OCI-LY7 (cell line): ENCODE measurements at regions not wholly inside any gene's neighbourhood (a gene's known extent, or its start where the extent isn't known, plus 50 kb on each side); places are given as distances from the start of the nearest gene placed in this dataset.

Experiments
- BruUV-seq: library from RNA; stranded (reverse); fragments of 400-500 nt; replicated peaks from 2 replicates; lab custom pipeline; 2021; lab: Mats Ljungman, UMichigan
- CTCF ChIA-PET: fragments of 300-600 bp; sonication (Branson Sonifier 250); formaldehyde crosslinking; loops from one replicate; lab custom pipeline; 2022; ENCODE audit warnings: antibody characterized with exemption; ENCODE audit not compliant: unreplicated experiment; lab: Charles Lee
- POLR2A ChIA-PET: fragments of 300-600 bp; sonication (Branson Sonifier 250); formaldehyde crosslinking; loops from one replicate; lab custom pipeline; 2022; ENCODE audit warnings: antibody characterized with exemption; lab: Charles Lee
- DNase-seq: peaks from one replicate; pipeline ENCODE4 v3.0.0-alpha.2; 2015; ENCODE audit warnings: low spot score
- H2AFZ ChIP-seq: fragments of 200-600 bp; sonication (generic), shearing (Covaris generic); 2 replicates; pipeline ENCODE4 v1.6.1; 2014; ENCODE audit warnings: mild to moderate bottlenecking, antibody characterized with exemption, low read length, moderate library complexity
- H3K27ac ChIP-seq: fragments of 200-600 bp; sonication (generic); 2 replicates; pipeline ENCODE4 v1.5.1; 2014; ENCODE audit warnings: mixed run types, low read depth, mild to moderate bottlenecking, moderate library complexity, low read length, inconsistent platforms; ENCODE audit not compliant: poor library complexity, severe bottlenecking
- H3K36me3 ChIP-seq: fragments of 200-600 bp; sonication (generic); 2 replicates; pipeline ENCODE4 v1.6.1; 2014; ENCODE audit warnings: mild to moderate bottlenecking, antibody characterized with exemption, low read length, moderate library complexity, mixed read lengths; ENCODE audit not compliant: insufficient read depth
- H3K4me1 ChIP-seq: fragments of 200-600 bp; sonication (generic); 2 replicates; pipeline ENCODE4 v1.5.1; 2014; ENCODE audit warnings: mild to moderate bottlenecking, low read length; ENCODE audit not compliant: insufficient read depth, poor library complexity, severe bottlenecking
- H3K4me2 ChIP-seq: fragments of 200-600 bp; sonication (generic); 2 replicates; pipeline ENCODE4 v1.6.1; 2014; ENCODE audit warnings: mild to moderate bottlenecking, low read length
- H3K4me3 ChIP-seq: fragments of 200-600 bp; sonication (generic); 2 replicates; pipeline ENCODE4 v1.5.1; 2014; ENCODE audit warnings: mild to moderate bottlenecking, low read depth, low read length; ENCODE audit not compliant: poor library complexity, severe bottlenecking
- H3K79me2 ChIP-seq: fragments of 200-600 bp; sonication (generic); 2 replicates; pipeline ENCODE4 v1.6.1; 2016; ENCODE audit warnings: low read depth, mild to moderate bottlenecking, low read length, moderate library complexity, mixed read lengths; ENCODE audit not compliant: insufficient read depth
- H3K9me2 ChIP-seq: fragments of 200-600 bp; sonication (generic); 2 replicates; pipeline ENCODE4 v1.6.1; 2016; ENCODE audit warnings: mild to moderate bottlenecking, low read length, mixed read lengths; ENCODE audit not compliant: insufficient read depth
- H3K9me3 ChIP-seq: fragments of 200-600 bp; sonication (generic); 2 replicates; pipeline ENCODE4 v1.6.1; 2014; ENCODE audit warnings: mild to moderate bottlenecking, mixed run types, low read length, mixed read lengths
- H4K20me1 ChIP-seq: fragments of 200-600 bp; sonication (generic); 2 replicates; pipeline ENCODE4 v1.6.1; 2014; ENCODE audit warnings: mild to moderate bottlenecking, antibody characterized with exemption, low read length, moderate library complexity, mixed read lengths; ENCODE audit not compliant: insufficient read depth
- CTCF ChIP-seq: fragments of 200-600 bp; sonication (generic); conservative IDR thresholded peaks from 2 replicates; pipeline ENCODE4 v1.5.1; 2014; ENCODE audit warnings: mild to moderate bottlenecking, antibody characterized with exemption, low read length, moderate library complexity, mixed read lengths
- EZH2phosphoT487 ChIP-seq: fragments of 200-600 bp; sonication (generic); IDR thresholded peaks from 2 replicates; pipeline ENCODE4 v1.6.1; 2018; ENCODE audit warnings: low read depth, borderline replicate concordance, mild to moderate bottlenecking, mixed run types, antibody characterized with exemption, low read length, moderate library complexity, mixed read lengths
- intact Hi-C: fragments of 100-400 bp; cut with micrococcal nuclease; formaldehyde crosslinking; loops from one replicate; pipeline ENCODE4 v1.10.0; 2022; ENCODE audit not compliant: unreplicated experiment

GRCh38 chrX:121886557-121886956 lies 839.1 kb downstream of the GLUD2 start:
- H3K9me3 ChIP-seq, result no peaks in the 10 kb centered on the region
- H3K79me2 ChIP-seq, result no peaks in the 10 kb centered on the region
- POLR2A ChIA-PET, result no interaction called here
- CTCF ChIA-PET, result no interaction called here
- no peak for DNase-seq
- TF ChIP-seq CTCF, result no peak
- TF ChIP-seq EZH2phosphoT487, result no peak
- intact Hi-C loops, result no loop called here
- H2AFZ ChIP-seq, result no peak overlapping the region
- no peaks in the 10 kb centered on the region for H4K20me1 ChIP-seq
- no TSS peak for BruUV-seq
- H3K36me3 ChIP-seq, result no peaks in the 10 kb centered on the region
- H3K27ac ChIP-seq, result no peak overlapping the region
- H3K9me2 ChIP-seq, result no peaks in the 10 kb centered on the region
- no peaks in the 10 kb centered on the region for H3K4me1 ChIP-seq
- no peak overlapping the region for H3K4me3 ChIP-seq
- H3K4me2 ChIP-seq, result no peak overlapping the region

DNA sequence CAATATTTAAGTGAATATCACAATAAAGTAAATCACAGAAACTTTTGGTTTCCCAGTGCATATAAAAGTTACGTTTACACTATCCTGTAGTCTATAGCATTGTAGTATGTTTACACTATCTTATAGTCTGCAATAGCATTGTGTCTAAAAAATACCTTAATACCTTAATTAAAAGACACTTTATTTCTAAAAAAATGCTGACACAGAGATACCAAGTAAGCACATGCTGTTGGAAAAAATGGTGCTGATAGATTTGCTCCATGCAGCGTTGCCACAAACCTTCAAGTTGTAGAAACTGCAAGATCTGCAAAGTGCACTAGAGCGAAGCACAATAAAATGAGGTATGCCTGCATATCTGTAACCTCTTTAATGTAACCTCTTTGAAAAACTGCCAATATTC lies 847.3 kb downstream of the GLUD2 start:
- intact Hi-C loops, result no loop called here
- Histone ChIP-seq H2AFZ (no peak overlapping the region), H3K4me1 (no peaks in the 10 kb centered on the region), H4K20me1 (no peaks in the 10 kb centered on the region), H3K27ac (no peak overlapping the region), H3K9me2 (no peaks in the 10 kb centered on the region), H3K4me3 (no peak overlapping the region), H3K79me2 (no peaks in the 10 kb centered on the region), H3K36me3 (no peaks in the 10 kb centered on the region), H3K4me2 (no peak overlapping the region), H3K9me3 (no peaks in the 10 kb centered on the region)
- DNase-seq, result no peak
- ChIA-PET POLR2A (no interaction called here), CTCF (no interaction called here)
- TF ChIP-seq CTCF (no peak), EZH2phosphoT487 (no peak)
- BruUV-seq, result no TSS peak

DNA sequence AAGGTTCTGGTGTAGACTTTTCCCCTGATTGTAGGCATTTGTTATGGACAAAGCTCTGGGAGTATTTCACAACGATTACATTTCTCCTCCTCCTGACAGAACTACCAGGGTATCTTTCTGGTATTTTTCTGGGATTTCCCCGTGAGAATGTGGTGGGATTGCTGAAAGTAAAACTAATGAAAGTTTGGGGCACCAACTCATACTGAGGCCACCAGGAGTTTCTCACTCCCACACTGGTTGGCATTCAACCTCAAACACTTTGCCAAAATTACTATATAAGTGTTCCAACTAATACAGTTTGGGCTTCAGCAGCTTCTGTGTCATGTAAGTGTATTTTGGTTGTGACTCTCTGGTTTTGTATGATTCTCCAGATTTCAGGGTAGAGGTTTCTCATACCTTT lies 855.1 kb downstream of the GLUD2 start:
- H3K36me3 ChIP-seq, result no peaks in the 10 kb centered on the region
- no peak overlapping the region for H2AFZ ChIP-seq
- no peak overlapping the region for H3K27ac ChIP-seq
- no peaks in the 10 kb centered on the region for H3K9me2 ChIP-seq
- CTCF ChIA-PET, result no interaction called here
- no peaks in the 10 kb centered on the region for H4K20me1 ChIP-seq
- BruUV-seq, result no TSS peak
- no peaks in the 10 kb centered on the region for H3K79me2 ChIP-seq
- intact Hi-C loops, result no loop called here
- no peaks in the 10 kb centered on the region for H3K9me3 ChIP-seq
- no peak overlapping the region for H3K4me3 ChIP-seq
- POLR2A ChIA-PET, result no interaction called here
- no peak for DNase-seq
- no peak overlapping the region for H3K4me2 ChIP-seq
- no peak for TF ChIP-seq EZH2phosphoT487
- H3K4me1 ChIP-seq, result no peaks in the 10 kb centered on the region
